ENCODE measurements at regions not wholly inside any gene's neighbourhood (a gene's known extent, or its start where the extent isn't known, plus 50 kb on each side); places are given as distances from the start of the nearest gene placed in this dataset.

- peaks cover 28% of the 10 kb centered on the region for H3K4me1 ChIP-seq (ENCODE audit: control insufficient read depth, insufficient read depth, low read length)
- no peak overlapping the region for H3K27ac ChIP-seq (ENCODE audit: low read length)
- H3K4me3 ChIP-seq (ENCODE audit: low read length in 2 of 2), result no peak overlapping the region
- no peaks in the 10 kb centered on the region for H3K36me3 ChIP-seq (ENCODE audit: control insufficient read depth in 2 of 2, insufficient read depth in 2 of 2, low read length in 2 of 2)
- no peaks in the 10 kb centered on the region for H3K9me3 ChIP-seq (ENCODE audit: control insufficient read depth in 2 of 2, low read length in 2 of 2)
- H3K27me3 ChIP-seq (ENCODE audit: control insufficient read depth in 1 of 2, insufficient read depth in 2 of 2, low read length in 2 of 2), result no peaks in the 10 kb centered on the region
- no peak overlapping the region for H3K9ac ChIP-seq (ENCODE audit: low read length in 2 of 2)
These were observed 151.2 kb upstream of the RAI14 start for GRCh38 chr5:34504967-34505366.

GRCh38 chr5:34505731-34506130, 150.4 kb upstream of the RAI14 start:
- Histone ChIP-seq H3K27ac (ENCODE audit: low read length) (no peak overlapping the region), H3K36me3 (ENCODE audit: control insufficient read depth in 2 of 2, insufficient read depth in 2 of 2, low read length in 2 of 2) (no peaks in the 10 kb centered on the region), H3K27me3 (ENCODE audit: control insufficient read depth in 1 of 2, insufficient read depth in 2 of 2, low read length in 2 of 2) (no peaks in the 10 kb centered on the region), H3K9me3 (ENCODE audit: control insufficient read depth in 2 of 2, low read length in 2 of 2) (no peaks in the 10 kb centered on the region), H3K4me3 (ENCODE audit: low read length in 2 of 2) (no peak overlapping the region), H3K4me1 (ENCODE audit: control insufficient read depth, insufficient read depth, low read length) (peaks cover 28% of the 10 kb centered on the region), H3K9ac (ENCODE audit: low read length in 2 of 2) (no peak overlapping the region)

- Histone ChIP-seq H3K36me3 (ENCODE audit: control insufficient read depth in 2 of 2, insufficient read depth in 2 of 2, low read length in 2 of 2) (no peaks in the 10 kb centered on the region), H3K4me3 (ENCODE audit: low read length in 2 of 2) (no peak overlapping the region), H3K27me3 (ENCODE audit: control insufficient read depth in 1 of 2, insufficient read depth in 2 of 2, low read length in 2 of 2) (no peaks in the 10 kb centered on the region), H3K9ac (ENCODE audit: low read length in 2 of 2) (no peak overlapping the region), H3K9me3 (ENCODE audit: control insufficient read depth in 2 of 2, low read length in 2 of 2) (no peaks in the 10 kb centered on the region), H3K4me1 (ENCODE audit: control insufficient read depth, insufficient read depth, low read length) (peaks cover 36% of the 10 kb centered on the region), H3K27ac (ENCODE audit: low read length) (no peak overlapping the region)
These were observed 148.2 kb upstream of the RAI14 start for GRCh38 chr5:34507933-34508332.

DNA sequence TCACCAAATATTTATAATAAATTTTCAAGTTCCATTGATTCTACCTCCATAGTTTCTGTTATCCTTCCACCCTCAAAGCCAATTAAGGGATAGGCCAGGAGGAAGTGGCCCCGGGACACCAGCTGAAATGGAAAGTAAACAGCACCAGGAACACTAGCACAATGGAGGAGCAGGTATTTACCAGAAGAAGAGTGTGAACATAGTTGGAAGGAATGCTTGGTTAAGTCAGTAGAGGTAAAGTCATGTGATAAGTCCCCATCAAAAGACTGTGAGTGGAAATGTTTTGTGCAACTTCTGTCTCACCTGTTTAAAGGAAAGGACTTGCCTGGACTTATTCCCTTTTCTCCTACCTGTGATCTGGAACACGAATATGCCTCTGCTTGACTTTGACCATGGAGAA, 146.7 kb upstream of the RAI14 start:
- Histone ChIP-seq H3K36me3 (ENCODE audit: control insufficient read depth in 2 of 2, insufficient read depth in 2 of 2, low read length in 2 of 2) (no peaks in the 10 kb centered on the region), H3K4me3 (ENCODE audit: low read length in 2 of 2) (no peak overlapping the region), H3K4me1 (ENCODE audit: control insufficient read depth, insufficient read depth, low read length) (peaks cover 22% of the 10 kb centered on the region), H3K9me3 (ENCODE audit: control insufficient read depth in 2 of 2, low read length in 2 of 2) (no peaks in the 10 kb centered on the region), H3K9ac (ENCODE audit: low read length in 2 of 2) (no peak overlapping the region), H3K27ac (ENCODE audit: low read length) (no peak overlapping the region), H3K27me3 (ENCODE audit: control insufficient read depth in 1 of 2, insufficient read depth in 2 of 2, low read length in 2 of 2) (no peaks in the 10 kb centered on the region)

- Histone ChIP-seq H3K4me1 (ENCODE audit: control insufficient read depth, insufficient read depth, low read length) (peaks cover 20% of the 10 kb centered on the region), H3K27me3 (ENCODE audit: control insufficient read depth in 1 of 2, insufficient read depth in 2 of 2, low read length in 2 of 2) (no peaks in the 10 kb centered on the region), H3K4me3 (ENCODE audit: low read length in 2 of 2) (no peak overlapping the region), H3K9ac (ENCODE audit: low read length in 2 of 2) (no peak overlapping the region), H3K27ac (ENCODE audit: low read length) (peak overlapping the region; percentile 61), H3K9me3 (ENCODE audit: control insufficient read depth in 2 of 2, low read length in 2 of 2) (no peaks in the 10 kb centered on the region), H3K36me3 (ENCODE audit: control insufficient read depth in 2 of 2, insufficient read depth in 2 of 2, low read length in 2 of 2) (no peaks in the 10 kb centered on the region)
These were observed 146.1 kb upstream of the RAI14 start for GRCh38 chr5:34510002-34510401.

DNA sequence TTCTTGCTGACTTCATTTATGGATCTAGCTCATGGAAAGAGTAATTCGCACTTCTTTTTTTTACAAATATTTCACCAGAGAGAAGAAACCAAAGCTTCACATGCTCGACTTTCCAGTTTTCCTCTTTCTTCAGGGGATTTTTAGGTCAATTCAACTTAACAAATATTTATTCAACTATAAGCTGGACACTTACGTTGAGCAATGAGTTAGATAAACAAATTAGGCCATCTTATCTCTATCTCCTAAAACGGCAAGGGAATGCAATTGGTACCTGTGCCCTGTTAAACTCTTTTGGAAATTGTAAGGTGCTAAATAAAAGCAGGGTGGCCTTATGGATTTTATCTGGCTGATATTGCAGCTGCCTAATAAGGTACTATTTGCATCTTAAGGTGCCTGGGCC, 145.1 kb upstream of the RAI14 start:
- Histone ChIP-seq H3K4me3 (ENCODE audit: low read length in 2 of 2) (no peak overlapping the region), H3K27ac (ENCODE audit: low read length) (peak overlapping the region; percentile 61)

DNA sequence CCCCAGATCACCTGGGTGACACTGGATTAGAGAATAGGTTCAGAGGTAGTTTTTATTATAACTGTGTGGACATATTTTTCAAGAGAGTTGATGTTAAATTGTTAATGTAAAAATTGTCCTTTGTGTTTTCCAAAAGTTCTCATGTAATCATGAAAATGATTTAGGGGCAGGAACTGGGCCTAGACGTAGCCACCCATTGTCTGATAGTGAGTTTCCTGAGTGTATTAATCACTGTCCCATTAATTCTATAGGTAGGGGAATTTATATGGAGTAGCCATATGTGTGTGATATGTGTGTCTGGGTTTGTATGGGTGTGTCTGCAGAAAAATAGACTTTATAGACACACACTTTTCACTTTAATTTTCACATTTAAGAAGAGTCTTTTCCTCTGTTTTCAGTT, 144.6 kb upstream of the RAI14 start:
- Histone ChIP-seq H3K27ac (ENCODE audit: low read length) (peak overlapping the region; percentile 61), H3K4me3 (ENCODE audit: low read length in 2 of 2) (no peak overlapping the region), H3K9ac (ENCODE audit: low read length in 2 of 2) (peak overlapping the region in 1 of 2 donors; percentile 41), H3K36me3 (ENCODE audit: control insufficient read depth in 2 of 2, insufficient read depth in 2 of 2, low read length in 2 of 2) (no peaks in the 10 kb centered on the region), H3K4me1 (ENCODE audit: control insufficient read depth, insufficient read depth, low read length) (peaks cover 17% of the 10 kb centered on the region), H3K9me3 (ENCODE audit: control insufficient read depth in 2 of 2, low read length in 2 of 2) (no peaks in the 10 kb centered on the region), H3K27me3 (ENCODE audit: control insufficient read depth in 1 of 2, insufficient read depth in 2 of 2, low read length in 2 of 2) (no peaks in the 10 kb centered on the region)

More for the DNA sequence above, 145.1 kb upstream of the RAI14 start:
- H3K27me3 ChIP-seq (ENCODE audit: control insufficient read depth in 1 of 2, insufficient read depth in 2 of 2, low read length in 2 of 2), result no peaks in the 10 kb centered on the region
- peaks cover 17% of the 10 kb centered on the region for H3K4me1 ChIP-seq (ENCODE audit: control insufficient read depth, insufficient read depth, low read length)
- H3K9ac ChIP-seq (ENCODE audit: low read length in 2 of 2), result peak overlapping the region in 1 of 2 donors; percentile 41
- no peaks in the 10 kb centered on the region for H3K36me3 ChIP-seq (ENCODE audit: control insufficient read depth in 2 of 2, insufficient read depth in 2 of 2, low read length in 2 of 2)
- no peaks in the 10 kb centered on the region for H3K9me3 ChIP-seq (ENCODE audit: control insufficient read depth in 2 of 2, low read length in 2 of 2)

DNA sequence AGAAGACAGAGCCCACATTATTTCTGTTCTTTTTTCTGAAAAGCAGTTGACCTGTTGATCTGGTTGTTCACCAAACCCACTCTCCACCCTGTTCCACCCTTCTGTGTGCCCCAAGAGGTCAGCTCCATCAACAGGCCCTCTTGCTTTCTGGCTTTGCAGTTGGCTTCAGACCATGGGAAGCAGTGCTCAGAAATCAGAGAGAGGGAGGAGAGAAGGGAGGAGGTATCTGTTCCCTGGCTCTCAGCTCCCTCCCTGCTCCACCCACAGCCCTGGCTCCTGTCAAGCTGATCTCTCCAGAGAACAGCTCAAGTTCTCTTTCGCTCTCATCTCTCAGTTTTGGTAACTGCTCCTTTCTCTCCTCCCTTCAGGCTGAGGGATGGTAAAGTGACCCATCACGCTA, 144.2 kb upstream of the RAI14 start:
- Histone ChIP-seq H3K9me3 (ENCODE audit: control insufficient read depth in 2 of 2, low read length in 2 of 2) (no peaks in the 10 kb centered on the region), H3K9ac (ENCODE audit: low read length in 2 of 2) (peak overlapping the region in 1 of 2 donors; percentile 41), H3K27ac (ENCODE audit: low read length) (peak overlapping the region; percentile 61), H3K36me3 (ENCODE audit: control insufficient read depth in 2 of 2, insufficient read depth in 2 of 2, low read length in 2 of 2) (no peaks in the 10 kb centered on the region), H3K27me3 (ENCODE audit: control insufficient read depth in 1 of 2, insufficient read depth in 2 of 2, low read length in 2 of 2) (no peaks in the 10 kb centered on the region), H3K4me1 (ENCODE audit: control insufficient read depth, insufficient read depth, low read length) (peaks cover 17% of the 10 kb centered on the region), H3K4me3 (ENCODE audit: low read length in 2 of 2) (peak overlapping the region in 1 of 2 donors; percentile 33)

DNA sequence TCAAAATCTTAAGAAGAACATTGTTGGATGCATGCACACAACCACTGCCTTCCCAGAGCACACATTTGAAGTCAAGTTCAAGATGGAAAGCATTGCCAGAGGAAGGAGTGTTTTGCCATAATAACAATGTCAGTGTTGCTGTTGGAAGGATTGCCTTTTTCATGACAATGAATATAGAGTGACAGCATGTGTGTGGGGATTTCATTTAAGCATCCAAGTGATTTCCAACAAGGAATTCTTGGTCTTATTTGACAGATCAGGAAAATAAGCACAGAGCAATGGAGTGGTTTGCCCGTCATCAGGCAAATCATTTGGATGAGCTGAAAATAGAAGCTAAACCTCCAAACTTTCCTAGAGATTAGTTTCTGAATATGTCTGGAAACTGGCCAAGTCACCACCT, 140.0 kb upstream of the RAI14 start:
- no peak overlapping the region for H3K4me3 ChIP-seq (ENCODE audit: low read length in 2 of 2)
- H3K36me3 ChIP-seq (ENCODE audit: control insufficient read depth in 2 of 2, insufficient read depth in 2 of 2, low read length in 2 of 2), result no peaks in the 10 kb centered on the region
- peaks cover 16% of the 10 kb centered on the region for H3K4me1 ChIP-seq (ENCODE audit: control insufficient read depth, insufficient read depth, low read length)
- no peaks in the 10 kb centered on the region for H3K9me3 ChIP-seq (ENCODE audit: control insufficient read depth in 2 of 2, low read length in 2 of 2)
- no peak overlapping the region for H3K9ac ChIP-seq (ENCODE audit: low read length in 2 of 2)
- no peak overlapping the region for H3K27ac ChIP-seq (ENCODE audit: low read length)
- no peaks in the 10 kb centered on the region for H3K27me3 ChIP-seq (ENCODE audit: control insufficient read depth in 1 of 2, insufficient read depth in 2 of 2, low read length in 2 of 2)

GRCh38 chr5:34516686-34517085, 139.4 kb upstream of the RAI14 start:
- Histone ChIP-seq H3K9ac (ENCODE audit: low read length in 2 of 2) (no peak overlapping the region), H3K27ac (ENCODE audit: low read length) (no peak overlapping the region), H3K4me3 (ENCODE audit: low read length in 2 of 2) (no peak overlapping the region), H3K36me3 (ENCODE audit: control insufficient read depth in 2 of 2, insufficient read depth in 2 of 2, low read length in 2 of 2) (no peaks in the 10 kb centered on the region), H3K27me3 (ENCODE audit: control insufficient read depth in 1 of 2, insufficient read depth in 2 of 2, low read length in 2 of 2) (no peaks in the 10 kb centered on the region), H3K9me3 (ENCODE audit: control insufficient read depth in 2 of 2, low read length in 2 of 2) (no peaks in the 10 kb centered on the region), H3K4me1 (ENCODE audit: control insufficient read depth, insufficient read depth, low read length) (peaks cover 12% of the 10 kb centered on the region)

GRCh38 chr5:34517249-34517648, 138.9 kb upstream of the RAI14 start:
- no peaks in the 10 kb centered on the region for H3K9me3 ChIP-seq (ENCODE audit: control insufficient read depth in 2 of 2, low read length in 2 of 2)
- H3K4me1 ChIP-seq (ENCODE audit: control insufficient read depth, insufficient read depth, low read length), result peaks cover 6% of the 10 kb centered on the region
- H3K9ac ChIP-seq (ENCODE audit: low read length in 2 of 2), result no peak overlapping the region
- H3K27me3 ChIP-seq (ENCODE audit: control insufficient read depth in 1 of 2, insufficient read depth in 2 of 2, low read length in 2 of 2), result no peaks in the 10 kb centered on the region
- H3K27ac ChIP-seq (ENCODE audit: low read length), result no peak overlapping the region
- no peaks in the 10 kb centered on the region for H3K36me3 ChIP-seq (ENCODE audit: control insufficient read depth in 2 of 2, insufficient read depth in 2 of 2, low read length in 2 of 2)
- no peak overlapping the region for H3K4me3 ChIP-seq (ENCODE audit: low read length in 2 of 2)
